ENCODE measurements at regions not wholly inside any gene's neighbourhood (a gene's known extent, or its start where the extent isn't known, plus 50 kb on each side); places are given as distances from the start of the nearest gene placed in this dataset.
"Not testable (repeated sequence)": the region's sequence is repeated elsewhere in the genome, so short reads cannot be mapped to it uniquely, and the experiment has no call there.

- H3K36me3 Mint-ChIP-seq: no peaks in the 10 kb centered on the region
- no peak overlapping the region for H3K27ac Mint-ChIP-seq
- H3K4me3 Mint-ChIP-seq: no peak overlapping the region
- H3K4me1 Mint-ChIP-seq (ENCODE audit: unreplicated experiment): no peaks in the 10 kb centered on the region
- no peak for TF ChIP-seq CTCF (conservative IDR thresholded peaks at IDR 0.05)
- no peaks in the 10 kb centered on the region for H3K9me3 Mint-ChIP-seq
- no peaks in the 10 kb centered on the region for H3K27me3 Mint-ChIP-seq
- no peak for DNase-seq (ENCODE audit: extremely low spot score, unreplicated experiment)
These were observed 216.7 kb upstream of the ANO5 start for GRCh38 chr11:21976210-21976609.

GRCh38 chr11:21983431-21983830 lies 209.5 kb upstream of the ANO5 start:
- TF ChIP-seq CTCF (conservative IDR thresholded peaks at IDR 0.05): no peak
- no peak overlapping the region for H3K4me3 Mint-ChIP-seq
- no peaks in the 10 kb centered on the region for H3K36me3 Mint-ChIP-seq
- no peaks in the 10 kb centered on the region for H3K27me3 Mint-ChIP-seq
- H3K4me1 Mint-ChIP-seq (ENCODE audit: unreplicated experiment): no peaks in the 10 kb centered on the region
- no peak overlapping the region for H3K27ac Mint-ChIP-seq
- H3K9me3 Mint-ChIP-seq: no peaks in the 10 kb centered on the region
- no peak for DNase-seq (ENCODE audit: extremely low spot score, unreplicated experiment)

GRCh38 chr11:21986361-21986760 lies 206.5 kb upstream of the ANO5 start:
- no peak overlapping the region for H3K27ac Mint-ChIP-seq
- no peaks in the 10 kb centered on the region for H3K4me1 Mint-ChIP-seq (ENCODE audit: unreplicated experiment)
- H3K27me3 Mint-ChIP-seq: peaks cover 6% of the 10 kb centered on the region
- no peak overlapping the region for H3K4me3 Mint-ChIP-seq
- H3K9me3 Mint-ChIP-seq: no peaks in the 10 kb centered on the region
- no peak for DNase-seq (ENCODE audit: extremely low spot score, unreplicated experiment)
- no peak for TF ChIP-seq CTCF (conservative IDR thresholded peaks at IDR 0.05)
- H3K36me3 Mint-ChIP-seq: no peaks in the 10 kb centered on the region

GRCh38 chr11:21987261-21987660 lies 205.6 kb upstream of the ANO5 start:
- DNase-seq (ENCODE audit: extremely low spot score, unreplicated experiment): no peak
- Mint-ChIP-seq H3K9me3 (no peaks in the 10 kb centered on the region), H3K27me3 (peaks cover 6% of the 10 kb centered on the region), H3K27ac (no peak overlapping the region), H3K4me3 (no peak overlapping the region), H3K36me3 (no peaks in the 10 kb centered on the region), H3K4me1 (ENCODE audit: unreplicated experiment) (no peaks in the 10 kb centered on the region)
- no peak for TF ChIP-seq CTCF (conservative IDR thresholded peaks at IDR 0.05)

- H3K4me3 Mint-ChIP-seq: no peak overlapping the region
- TF ChIP-seq CTCF (conservative IDR thresholded peaks at IDR 0.05): no peak
- H3K4me1 Mint-ChIP-seq (ENCODE audit: unreplicated experiment): no peaks in the 10 kb centered on the region
- H3K36me3 Mint-ChIP-seq: no peaks in the 10 kb centered on the region
- no peak for DNase-seq (ENCODE audit: extremely low spot score, unreplicated experiment)
- H3K27me3 Mint-ChIP-seq: peaks cover 6% of the 10 kb centered on the region
- no peaks in the 10 kb centered on the region for H3K9me3 Mint-ChIP-seq
- no peak overlapping the region for H3K27ac Mint-ChIP-seq
These were observed 204.4 kb upstream of the ANO5 start for GRCh38 chr11:21988477-21988876.

GRCh38 chr11:22001803-22002202 lies 191.1 kb upstream of the ANO5 start:
- not testable (repeated sequence) for H3K9me3 Mint-ChIP-seq; H3K27ac Mint-ChIP-seq; H3K4me3 Mint-ChIP-seq; H3K4me1 Mint-ChIP-seq (ENCODE audit: unreplicated experiment); DNase-seq (ENCODE audit: extremely low spot score, unreplicated experiment); H3K36me3 Mint-ChIP-seq; H3K27me3 Mint-ChIP-seq
